Osteocyte (in vitro differentiated cells): ENCODE measurements at regions not wholly inside any gene's neighbourhood (a gene's known extent, or its start where the extent isn't known, plus 50 kb on each side); places are given as distances from the start of the nearest gene placed in this dataset.

Experiments
- DNase-seq: peaks from one replicate; pipeline ENCODE4 v3.0.0; 2021; ENCODE audit warnings: mixed read lengths; ENCODE audit not compliant: unreplicated experiment; ENCODE audit errors: extremely low spot score
- H3K27ac Mint-ChIP-seq: one replicate; pipeline ENCODE4 v1.8.0; 2021; ENCODE audit warnings: mild to moderate bottlenecking, mixed read lengths; ENCODE audit not compliant: unreplicated experiment
- H3K27me3 Mint-ChIP-seq: one replicate; pipeline ENCODE4 v1.8.0; 2021; ENCODE audit warnings: mixed read lengths; ENCODE audit not compliant: unreplicated experiment
- H3K36me3 Mint-ChIP-seq: one replicate; pipeline ENCODE4 v1.8.0; 2021; ENCODE audit warnings: mixed read lengths; ENCODE audit not compliant: unreplicated experiment
- H3K4me1 Mint-ChIP-seq: one replicate; pipeline ENCODE4 v1.8.0; 2021; ENCODE audit warnings: mixed read lengths; ENCODE audit not compliant: unreplicated experiment
- H3K4me3 Mint-ChIP-seq: one replicate; pipeline ENCODE4 v1.8.0; 2021; ENCODE audit warnings: mild to moderate bottlenecking, moderate library complexity, mixed read lengths; ENCODE audit not compliant: unreplicated experiment
- H3K9me3 Mint-ChIP-seq: one replicate; pipeline ENCODE4 v1.8.0; 2021; ENCODE audit warnings: mixed read lengths; ENCODE audit not compliant: unreplicated experiment
- CTCF ChIP-seq: fragments of 200-600 bp; sonication (generic); IDR thresholded peaks from 2 replicates; pipeline ENCODE4 v1.5.0; 2021; ENCODE audit warnings: antibody characterized with exemption, mild to moderate bottlenecking, moderate library complexity

- Mint-ChIP-seq H3K4me3 (no peak overlapping the region), H3K27ac (no peak overlapping the region), H3K4me1 (no peaks in the 10 kb centered on the region), H3K36me3 (no peaks in the 10 kb centered on the region), H3K27me3 (no peaks in the 10 kb centered on the region), H3K9me3 (peaks cover 8% of the 10 kb centered on the region)
- TF ChIP-seq CTCF: no peak
- no peak for DNase-seq
Observed at GRCh38 chrX:6372981-6373380, 144.3 kb upstream of the NLGN4X start.

- H3K36me3 Mint-ChIP-seq: no peaks in the 10 kb centered on the region
- H3K4me1 Mint-ChIP-seq: no peaks in the 10 kb centered on the region
- no peaks in the 10 kb centered on the region for H3K27me3 Mint-ChIP-seq
- H3K27ac Mint-ChIP-seq: no peak overlapping the region
- H3K9me3 Mint-ChIP-seq: peaks cover 4% of the 10 kb centered on the region
- TF ChIP-seq CTCF: no peak
- DNase-seq: no peak
- H3K4me3 Mint-ChIP-seq: no peak overlapping the region
Observed at GRCh38 chrX:6371353-6371752, 142.7 kb upstream of the NLGN4X start.

GRCh38 chrX:6363188-6363587 is 134.5 kb upstream of the NLGN4X start:
- Mint-ChIP-seq H3K9me3 (peaks cover 10% of the 10 kb centered on the region), H3K27me3 (no peaks in the 10 kb centered on the region), H3K36me3 (no peaks in the 10 kb centered on the region), H3K4me1 (no peaks in the 10 kb centered on the region), H3K4me3 (no peak overlapping the region), H3K27ac (no peak overlapping the region)
- no peak for TF ChIP-seq CTCF
- no peak for DNase-seq

- Mint-ChIP-seq H3K36me3 (no peaks in the 10 kb centered on the region), H3K9me3 (peaks cover 28% of the 10 kb centered on the region), H3K27me3 (no peaks in the 10 kb centered on the region), H3K27ac (no peak overlapping the region), H3K4me1 (no peaks in the 10 kb centered on the region), H3K4me3 (no peak overlapping the region)
- TF ChIP-seq CTCF: no peak
- DNase-seq: no peak
Observed at GRCh38 chrX:6325437-6325836, 96.8 kb upstream of the NLGN4X start.

GRCh38 chrX:6313356-6313755 is 84.7 kb upstream of the NLGN4X start:
- DNase-seq: no peak
- Mint-ChIP-seq H3K4me1 (no peaks in the 10 kb centered on the region), H3K4me3 (no peak overlapping the region), H3K27me3 (no peaks in the 10 kb centered on the region), H3K9me3 (peaks cover 15% of the 10 kb centered on the region), H3K36me3 (no peaks in the 10 kb centered on the region), H3K27ac (no peak overlapping the region)
- no peak for TF ChIP-seq CTCF
